Keratinocyte (primary cell): ENCODE measurements at regions not wholly inside any gene's neighbourhood (a gene's known extent, or its start where the extent isn't known, plus 50 kb on each side); places are given as distances from the start of the nearest gene placed in this dataset.

Experiments
- DNase-seq: peaks from one replicate; pipeline ENCODE4 v3.0.0-alpha.2; 2011; ENCODE audit warnings: low read depth, missing footprints, low spot score
- FAIRE-seq: peaks from 2 replicates; lab custom pipeline; 2011; peaks lifted over from hg19 to GRCh38; lab: Jason Lieb, UNC
- H2AFZ ChIP-seq: 2 replicates; pipeline ENCODE4 v1.6.0; 2012; ENCODE audit warnings: low read length, control low read depth, inconsistent platforms; ENCODE audit not compliant: control insufficient read depth
- H3K27ac ChIP-seq: 2 replicates; pipeline ENCODE4 v1.5.1; 2011; ENCODE audit warnings: low read length; ENCODE audit not compliant: control insufficient read depth, insufficient read depth
- H3K27me3 ChIP-seq: 3 replicates; pipeline ENCODE4 v1.6.0; 2011; ENCODE audit warnings: low read length; ENCODE audit not compliant: control insufficient read depth, insufficient read depth; ENCODE audit errors: extremely low read depth
- H3K36me3 ChIP-seq, 2 experiments: 2 replicates in 1 of 2; 3 replicates in 1 of 2; pipeline ENCODE4 v1.5.1; 2011; ENCODE audit warnings: low read length in 2 of 2, mild to moderate bottlenecking in 1 of 2; ENCODE audit not compliant: control insufficient read depth in 2 of 2, insufficient read depth in 2 of 2; ENCODE audit errors: extremely low read depth in 1 of 2
- H3K4me1 ChIP-seq: 3 replicates; pipeline ENCODE4 v1.5.1; 2011; ENCODE audit warnings: low read length; ENCODE audit not compliant: control insufficient read depth, insufficient read depth; ENCODE audit errors: extremely low read depth
- H3K4me2 ChIP-seq: 3 replicates; pipeline ENCODE4 v1.6.0; 2011; ENCODE audit warnings: low read depth, low read length; ENCODE audit not compliant: control insufficient read depth, insufficient read depth; ENCODE audit errors: extremely low read depth
- H3K4me3 ChIP-seq, 3 experiments: fragments of 200-600 bp in 1 of 3; sonication (generic) in 1 of 3; 2 replicates in 2 of 3; 3 replicates in 1 of 3; pipeline ENCODE4 v1.5.1; 2011 to 2016; ENCODE audit warnings: low read length in 3 of 3, mild to moderate bottlenecking in 3 of 3, control low read depth in 2 of 3, inconsistent platforms in 1 of 3, low read depth in 1 of 3, mixed read lengths in 1 of 3, mixed run types in 1 of 3, moderate library complexity in 1 of 3; ENCODE audit not compliant: control insufficient read depth in 2 of 3, insufficient read depth in 2 of 3; ENCODE audit errors: extremely low read depth in 1 of 3
- H3K79me2 ChIP-seq: 2 replicates; pipeline ENCODE4 v1.6.0; 2012; ENCODE audit warnings: low read length; ENCODE audit not compliant: control insufficient read depth, insufficient read depth
- H3K9ac ChIP-seq: 3 replicates; pipeline ENCODE4 v1.6.0; 2011; ENCODE audit warnings: low read length; ENCODE audit not compliant: control insufficient read depth, insufficient read depth; ENCODE audit errors: extremely low read depth
- H3K9me1 ChIP-seq: 3 replicates; pipeline ENCODE4 v1.6.0; 2011; ENCODE audit warnings: low read length; ENCODE audit not compliant: control insufficient read depth, insufficient read depth; ENCODE audit errors: extremely low read depth
- H3K9me3 ChIP-seq: 2 replicates; pipeline ENCODE4 v1.5.1; 2012; ENCODE audit warnings: low read depth, low read length; ENCODE audit not compliant: control insufficient read depth
- H4K20me1 ChIP-seq: 3 replicates; pipeline ENCODE4 v1.6.0; 2011; ENCODE audit warnings: low read length; ENCODE audit not compliant: control insufficient read depth, insufficient read depth; ENCODE audit errors: extremely low read depth
- EZH2 ChIP-seq: IDR thresholded peaks from one replicate; pipeline ENCODE4 v1.6.1; 2012; ENCODE audit warnings: inconsistent platforms, mild to moderate bottlenecking, low read length, moderate library complexity
- dilution Hi-C: fragments of 300-500 bp; cut with MboI; formaldehyde crosslinking; loops from one replicate; pipeline ENCODE4 v1.7.0; 2020; ENCODE audit warnings: low sequenced_read_pairs; ENCODE audit not compliant: extremely low pct_ligation_motif_present
- TF ChIP-seq, protein P1 (sequence below), 3 experiments: IDR thresholded peaks in 1 of 3; conservative IDR thresholded peaks in 1 of 3; optimal IDR thresholded peaks in 1 of 3; 2 replicates in 2 of 3; 3 replicates in 1 of 3; pipeline versions ENCODE3 to v1.5.1; 2011; ENCODE audit warnings: low read length in 3 of 3, mild to moderate bottlenecking in 3 of 3, moderate library complexity in 2 of 3, control low read depth in 1 of 3, inconsistent platforms in 1 of 3; ENCODE audit not compliant: insufficient read depth in 2 of 3; ENCODE audit errors: extremely low read depth in 1 of 3

DNA sequence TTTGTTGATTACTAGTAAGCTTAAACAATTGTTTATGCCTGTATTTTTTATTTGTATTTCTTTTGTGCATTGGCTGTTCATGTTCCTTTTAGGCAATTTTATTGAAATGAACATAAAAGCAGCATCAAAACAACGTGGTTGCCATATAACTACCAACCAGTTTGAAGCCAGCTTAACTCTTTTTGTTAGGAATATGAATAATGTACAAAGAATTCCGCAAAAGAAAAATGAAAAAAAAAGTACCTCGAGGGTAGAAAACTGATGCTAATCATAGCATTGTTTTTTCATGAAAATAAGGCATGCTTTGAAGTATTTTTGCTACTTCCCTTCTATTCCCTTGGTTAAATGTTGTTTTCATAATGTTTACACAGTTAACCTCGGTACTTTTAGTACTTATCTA lies 1024.0 kb upstream of the SLIT2 start:
- Histone ChIP-seq H3K36me3 (no peaks in the 10 kb centered on the region), H2AFZ (no peak overlapping the region), H3K27ac (no peak overlapping the region), H3K9ac (no peak overlapping the region), H3K27me3 (no peaks in the 10 kb centered on the region), H3K4me1 (no peaks in the 10 kb centered on the region), H3K79me2 (no peaks in the 10 kb centered on the region), H3K4me2 (peak overlapping the region; percentile 41), H4K20me1 (no peaks in the 10 kb centered on the region), H3K4me3 (no peak overlapping the region), H3K9me1 (no peaks in the 10 kb centered on the region), H3K9me3 (no peaks in the 10 kb centered on the region)
- DNase-seq (no peak), FAIRE-seq (no peak)
- TF ChIP-seq, protein P1, sequence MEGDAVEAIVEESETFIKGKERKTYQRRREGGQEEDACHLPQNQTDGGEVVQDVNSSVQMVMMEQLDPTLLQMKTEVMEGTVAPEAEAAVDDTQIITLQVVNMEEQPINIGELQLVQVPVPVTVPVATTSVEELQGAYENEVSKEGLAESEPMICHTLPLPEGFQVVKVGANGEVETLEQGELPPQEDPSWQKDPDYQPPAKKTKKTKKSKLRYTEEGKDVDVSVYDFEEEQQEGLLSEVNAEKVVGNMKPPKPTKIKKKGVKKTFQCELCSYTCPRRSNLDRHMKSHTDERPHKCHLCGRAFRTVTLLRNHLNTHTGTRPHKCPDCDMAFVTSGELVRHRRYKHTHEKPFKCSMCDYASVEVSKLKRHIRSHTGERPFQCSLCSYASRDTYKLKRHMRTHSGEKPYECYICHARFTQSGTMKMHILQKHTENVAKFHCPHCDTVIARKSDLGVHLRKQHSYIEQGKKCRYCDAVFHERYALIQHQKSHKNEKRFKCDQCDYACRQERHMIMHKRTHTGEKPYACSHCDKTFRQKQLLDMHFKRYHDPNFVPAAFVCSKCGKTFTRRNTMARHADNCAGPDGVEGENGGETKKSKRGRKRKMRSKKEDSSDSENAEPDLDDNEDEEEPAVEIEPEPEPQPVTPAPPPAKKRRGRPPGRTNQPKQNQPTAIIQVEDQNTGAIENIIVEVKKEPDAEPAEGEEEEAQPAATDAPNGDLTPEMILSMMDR (optimal IDR thresholded peaks at IDR 0.05 in 1 of 3, IDR thresholded peaks at IDR 0.05 in 1 of 3, conservative IDR thresholded peaks at IDR 0.05 in 1 of 3; ENCODE audit: extremely low read depth in 1 of 3, insufficient read depth in 2 of 3, low read length in 3 of 3), result no peak
- TF ChIP-seq EZH2, result no peak
- dilution Hi-C loops, result no loop called here

DNA sequence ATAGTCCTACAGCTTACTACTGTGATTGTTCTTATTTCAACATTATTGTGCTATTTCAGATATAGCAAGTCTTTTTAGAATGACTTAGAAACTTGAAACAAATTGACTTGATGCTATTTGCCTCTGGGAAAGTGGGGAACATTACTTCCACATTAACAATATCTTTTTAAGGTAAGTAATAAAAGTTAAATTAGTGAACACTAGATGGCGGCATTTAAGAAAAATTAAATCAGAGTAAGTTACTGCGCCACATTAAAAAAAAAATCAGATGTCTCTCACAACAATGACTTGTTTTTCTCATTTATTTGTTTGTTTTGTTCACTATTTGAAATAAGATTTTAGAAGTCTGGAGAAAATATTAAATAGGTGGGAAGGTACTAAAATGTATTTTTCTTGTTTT lies 1026.9 kb upstream of the SLIT2 start:
- no peak for DNase-seq
- no peaks in the 10 kb centered on the region for H4K20me1 ChIP-seq
- no peak for FAIRE-seq
- H3K9me3 ChIP-seq, result no peaks in the 10 kb centered on the region
- H3K4me3 ChIP-seq, result no peak overlapping the region
- dilution Hi-C loops, result no loop called here
- H3K27ac ChIP-seq, result no peak overlapping the region
- H2AFZ ChIP-seq, result no peak overlapping the region
- no peak overlapping the region for H3K4me2 ChIP-seq
- no peaks in the 10 kb centered on the region for H3K9me1 ChIP-seq
- TF ChIP-seq EZH2, result no peak
- TF ChIP-seq, protein P1 (optimal IDR thresholded peaks at IDR 0.05 in 1 of 3, IDR thresholded peaks at IDR 0.05 in 1 of 3, conservative IDR thresholded peaks at IDR 0.05 in 1 of 3; ENCODE audit: extremely low read depth in 1 of 3, insufficient read depth in 2 of 3, low read length in 3 of 3), result no peak
- no peak overlapping the region for H3K9ac ChIP-seq
- H3K27me3 ChIP-seq, result no peaks in the 10 kb centered on the region
- H3K79me2 ChIP-seq, result no peaks in the 10 kb centered on the region
- H3K4me1 ChIP-seq, result no peaks in the 10 kb centered on the region
- H3K36me3 ChIP-seq, result no peaks in the 10 kb centered on the region
